Aorta (tissue), 5 donors: ENCODE measurements at regions not wholly inside any gene's neighbourhood (a gene's known extent, or its start where the extent isn't known, plus 50 kb on each side); places are given as distances from the start of the nearest gene placed in this dataset.

Experiments
- ATAC-seq: fragments of 200-7000 bp; cut with Tn5 transposase; one replicate; pipeline ENCODE4 v1.9.1; 2022; ENCODE audit warnings: moderate library complexity; ENCODE audit not compliant: low FRiP score
- DNase-seq, 2 donors: peaks; one replicate each; pipeline ENCODE4 v3.0.0-alpha.2; 2020
- H3K27ac ChIP-seq, 2 donors: one replicate each; pipeline ENCODE4 v1.5.1; 2013; ENCODE audit warnings: low read length in 2 of 2, mild to moderate bottlenecking in 2 of 2, moderate library complexity in 2 of 2, control low read depth in 1 of 2, inconsistent platforms in 1 of 2, low read depth in 1 of 2
- H3K27me3 ChIP-seq, 2 donors: one replicate each; pipeline ENCODE4 v1.6.1; 2013; ENCODE audit warnings: control low read depth in 1 of 2, low read length in 1 of 2, mild to moderate bottlenecking in 1 of 2, moderate library complexity in 1 of 2; ENCODE audit not compliant: insufficient read depth in 2 of 2, control insufficient read depth in 1 of 2
- H3K36me3 ChIP-seq, 2 donors: one replicate each; pipeline ENCODE4 v1.6.1; 2013; ENCODE audit warnings: control low read depth in 1 of 2, low read length in 1 of 2, mild to moderate bottlenecking in 1 of 2; ENCODE audit not compliant: insufficient read depth in 2 of 2, control insufficient read depth in 1 of 2
- H3K4me1 ChIP-seq, 2 donors: one replicate each; pipeline ENCODE4 v1.6.1; 2013; ENCODE audit warnings: low read length in 2 of 2, control low read depth in 1 of 2, mild to moderate bottlenecking in 1 of 2, moderate library complexity in 1 of 2; ENCODE audit not compliant: insufficient read depth in 2 of 2, control insufficient read depth in 1 of 2
- H3K4me3 ChIP-seq, 2 donors: one replicate each; pipeline ENCODE4 v1.5.1; 2013; ENCODE audit warnings: low read length in 2 of 2, control low read depth in 1 of 2, mild to moderate bottlenecking in 1 of 2
- H3K9me3 ChIP-seq: one replicate; pipeline ENCODE4 v1.6.1; 2013; ENCODE audit warnings: mild to moderate bottlenecking, low read length; ENCODE audit not compliant: control insufficient read depth
- WGBS, 2 donors: extraction: QIAGEN DNeasy Blood & Tissue Kit; methylation state at CpG; one replicate each; pipeline ENCODE4 v1.1.7; 2013; 5-methylcytosine and 5-hydroxymethylcytosine counted together
- intact Hi-C, 2 donors: fragments of 100-400 bp; cut with DNase I; formaldehyde crosslinking; loops; one replicate each; pipeline versions ENCODE4 v1.14.2 to v1.15.0; 2022
- donor health status: healthy with polysubstance abuse.
- donor health status: Bipolar disorder and iron deficiency.
- donor health status: DM: no; HTN: no; CAD: no.
- donor health status: DM: no; HTN: no; CAD: no.
- donor health status: DM: yes; HTN: yes; CAD: no.

DNA sequence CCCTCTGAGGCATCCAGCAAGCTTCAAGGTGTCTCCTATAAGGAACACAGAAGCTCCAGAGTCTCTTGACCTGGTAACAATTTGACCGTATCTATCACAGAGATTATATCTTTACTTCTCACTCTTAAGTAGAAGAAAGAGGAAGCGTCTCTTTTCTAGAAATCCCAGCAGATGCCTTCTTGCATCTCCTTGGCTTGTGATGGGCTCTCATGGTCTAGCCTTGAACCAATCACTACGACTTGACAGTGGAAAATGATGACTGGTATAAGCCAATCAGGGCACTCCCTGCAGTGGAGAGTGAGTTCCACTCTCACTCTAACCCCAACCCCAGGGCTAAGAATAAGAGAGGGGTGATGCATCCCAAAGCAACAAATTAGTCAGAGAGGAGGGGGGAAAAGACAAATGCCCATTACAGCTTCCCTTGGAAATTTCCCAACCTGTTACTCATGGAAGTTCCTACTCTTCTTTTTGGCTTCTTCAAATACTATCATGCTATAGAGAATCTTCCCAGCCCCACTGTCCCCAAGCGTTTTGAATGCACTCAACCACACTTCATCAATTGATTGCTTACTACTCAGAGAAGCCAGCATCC, 293.5 kb downstream of the MN1 start:
- Histone ChIP-seq H3K36me3 (no peaks in the 10 kb centered on the region), H3K9me3 (no peaks in the 10 kb centered on the region), H3K4me3 (no peak overlapping the region), H3K27me3 (no peaks in the 10 kb centered on the region), H3K4me1 (peaks cover 2% of the 10 kb centered on the region in 2 donors), H3K27ac (no peak overlapping the region)
- 97% methylated on average over 4 of the region's 4 CpGs for WGBS, 2 donors
- ATAC-seq (no peak), DNase-seq (no peak)
- intact Hi-C loops, result no loop called here

DNA sequence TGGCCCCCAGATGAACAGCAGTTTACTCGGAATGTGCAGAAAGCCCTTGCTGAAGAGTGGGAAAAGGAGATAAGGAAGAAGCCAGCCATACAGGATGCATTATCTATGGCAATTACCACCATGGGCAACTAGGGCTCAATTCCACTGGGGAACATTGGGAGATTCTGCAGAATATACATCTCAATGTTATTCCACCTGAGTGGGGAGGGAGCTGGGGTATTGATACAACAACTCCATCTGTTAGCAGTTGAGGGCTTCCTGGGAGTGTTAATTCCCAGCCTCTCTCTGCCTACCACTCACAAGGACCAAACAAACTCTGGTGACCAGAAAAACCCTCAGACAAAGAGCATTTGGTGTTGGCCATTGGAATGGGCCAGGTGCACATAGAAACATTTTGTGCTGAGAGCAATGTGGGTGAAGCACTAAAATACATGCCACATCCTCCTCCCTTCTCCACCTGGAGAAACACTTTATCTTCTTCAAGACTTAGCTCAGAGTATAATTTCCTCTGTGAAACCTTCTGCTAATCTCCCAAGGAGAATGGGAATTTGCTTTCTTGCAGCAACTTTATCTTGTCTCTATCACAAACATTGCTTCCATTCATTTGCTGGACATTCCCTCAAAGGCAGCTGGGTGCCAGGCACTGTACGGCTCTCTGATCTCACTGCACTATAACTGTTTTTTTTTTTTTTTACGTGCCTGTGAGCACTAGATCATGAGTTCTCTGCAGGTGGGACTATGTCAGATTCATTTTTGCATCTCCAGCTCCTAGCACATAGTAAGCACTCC, 292.2 kb downstream of the MN1 start:
- H3K36me3 ChIP-seq, result no peaks in the 10 kb centered on the region

DNA sequence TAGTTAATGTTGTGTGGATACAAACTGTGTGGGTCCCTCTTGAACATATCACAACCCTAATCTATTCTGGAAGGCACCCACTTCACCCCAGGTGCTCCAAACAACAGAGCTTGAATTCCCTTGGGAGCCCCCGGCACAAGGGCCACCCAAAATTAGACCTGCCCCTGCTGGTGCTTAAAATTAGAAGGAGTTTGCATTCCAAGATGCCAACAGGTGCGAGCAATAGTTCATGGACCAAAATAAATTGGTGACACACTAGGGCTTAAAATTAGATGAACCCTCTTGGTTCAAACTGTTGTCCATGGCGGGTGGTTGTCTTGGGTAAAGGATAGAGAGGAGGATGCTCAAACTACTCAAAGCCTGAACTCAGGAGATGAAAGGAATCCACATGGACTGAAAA, 291.5 kb downstream of the MN1 start:
- no peaks in the 10 kb centered on the region for H3K36me3 ChIP-seq
- H3K4me1 ChIP-seq, result peaks cover 2% of the 10 kb centered on the region in 2 donors
- peak overlapping the region in 1 of 2 donors; percentile 17 for H3K27ac ChIP-seq
- no peak overlapping the region for H3K4me3 ChIP-seq
- ATAC-seq (no peak), DNase-seq (no peak)
- H3K27me3 ChIP-seq, result no peaks in the 10 kb centered on the region
- intact Hi-C loops, result loop anchor here (5.0 to 10.0 kb wide), 5 partner anchors 88 to 365 kb away; no protein-coding TSS in a partner anchor
- 18 to 31% methylated on average over 3 of the region's 3 CpGs for WGBS, 2 donors
- no peaks in the 10 kb centered on the region for H3K9me3 ChIP-seq

More for the DNA sequence above, 292.2 kb downstream of the MN1 start:
- 51 to 56% methylated on average over 3 of the region's 3 CpGs for WGBS, 2 donors
- H3K27ac ChIP-seq, result no peak overlapping the region
- H3K4me3 ChIP-seq, result no peak overlapping the region
- ATAC-seq (no peak), DNase-seq (no peak)
- no peaks in the 10 kb centered on the region for H3K9me3 ChIP-seq
- intact Hi-C loops, result no loop called here
- peaks cover 2% of the 10 kb centered on the region in 2 donors for H3K4me1 ChIP-seq
- H3K27me3 ChIP-seq, result no peaks in the 10 kb centered on the region

DNA sequence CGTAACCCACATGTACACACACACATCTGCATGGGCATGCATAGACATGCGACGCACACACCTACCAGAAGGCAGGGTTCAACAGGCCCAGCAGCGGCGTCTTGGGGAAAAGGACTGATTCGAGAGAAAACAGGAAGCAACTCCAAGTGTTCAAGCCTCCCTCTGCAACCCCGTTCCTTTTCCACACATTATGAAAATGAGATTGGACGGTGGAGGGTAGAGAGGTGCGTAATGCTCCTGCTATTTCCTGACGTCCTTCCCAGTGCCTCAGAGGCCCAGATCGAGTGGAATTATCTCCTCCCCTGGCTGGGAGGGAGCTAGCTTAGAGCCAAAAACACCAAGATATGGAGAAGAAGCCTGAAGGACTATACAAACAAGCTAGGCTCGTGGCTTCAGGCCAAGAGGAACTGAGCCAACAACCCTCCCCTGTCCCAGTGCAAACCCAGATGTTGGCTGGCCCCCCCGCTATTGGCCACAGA, 289.2 kb downstream of the MN1 start:
- Histone ChIP-seq H3K9me3 (no peaks in the 10 kb centered on the region), H3K27ac (peak overlapping the region in 1 of 2 donors; percentile 78), H3K36me3 (no peaks in the 10 kb centered on the region), H3K4me3 (no peak overlapping the region), H3K4me1 (peaks cover 2% of the 10 kb centered on the region in 2 donors), H3K27me3 (no peaks in the 10 kb centered on the region)
- intact Hi-C loops, result loop anchor here (5.0 to 10.0 kb wide), 5 partner anchors 90 to 362 kb away; no protein-coding TSS in a partner anchor
- DNase-seq (peak; percentile 92 to 94), ATAC-seq (peak; percentile 85)
- WGBS, 2 donors, result 2 to 5% methylated on average over 13 of the region's 13 CpGs

DNA sequence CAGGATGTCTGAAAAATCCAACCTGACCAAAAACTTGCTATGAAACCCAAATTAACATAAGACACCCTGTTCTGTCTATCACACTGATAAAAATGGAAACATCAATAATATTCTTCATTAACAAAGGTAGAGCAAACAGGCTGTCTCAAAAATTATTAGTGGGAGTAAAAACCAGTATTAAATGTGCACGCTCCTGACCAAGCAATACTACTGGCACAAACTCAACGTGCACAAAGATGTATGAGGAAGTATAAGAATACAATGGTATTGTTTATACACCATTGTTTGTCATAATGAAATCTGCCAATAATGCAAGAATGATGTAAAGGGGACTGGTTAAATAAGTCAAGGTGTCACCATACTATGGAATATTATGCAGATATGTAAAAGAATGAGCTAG, 288.5 kb downstream of the MN1 start:
- no peaks in the 10 kb centered on the region for H3K27me3 ChIP-seq
- H3K4me1 ChIP-seq, result peaks cover 2% of the 10 kb centered on the region in 2 donors
- 11 to 20% methylated on average over 2 of the region's 2 CpGs for WGBS, 2 donors
- H3K36me3 ChIP-seq, result no peaks in the 10 kb centered on the region
- no peak for ATAC-seq
- intact Hi-C loops, result loop anchor here (5.0 to 10.0 kb wide), 5 partner anchors 91 to 362 kb away; no protein-coding TSS in a partner anchor
- H3K27ac ChIP-seq, result no peak overlapping the region
- DNase-seq, result no peak
- H3K9me3 ChIP-seq, result no peaks in the 10 kb centered on the region
- H3K4me3 ChIP-seq, result no peak overlapping the region

DNA sequence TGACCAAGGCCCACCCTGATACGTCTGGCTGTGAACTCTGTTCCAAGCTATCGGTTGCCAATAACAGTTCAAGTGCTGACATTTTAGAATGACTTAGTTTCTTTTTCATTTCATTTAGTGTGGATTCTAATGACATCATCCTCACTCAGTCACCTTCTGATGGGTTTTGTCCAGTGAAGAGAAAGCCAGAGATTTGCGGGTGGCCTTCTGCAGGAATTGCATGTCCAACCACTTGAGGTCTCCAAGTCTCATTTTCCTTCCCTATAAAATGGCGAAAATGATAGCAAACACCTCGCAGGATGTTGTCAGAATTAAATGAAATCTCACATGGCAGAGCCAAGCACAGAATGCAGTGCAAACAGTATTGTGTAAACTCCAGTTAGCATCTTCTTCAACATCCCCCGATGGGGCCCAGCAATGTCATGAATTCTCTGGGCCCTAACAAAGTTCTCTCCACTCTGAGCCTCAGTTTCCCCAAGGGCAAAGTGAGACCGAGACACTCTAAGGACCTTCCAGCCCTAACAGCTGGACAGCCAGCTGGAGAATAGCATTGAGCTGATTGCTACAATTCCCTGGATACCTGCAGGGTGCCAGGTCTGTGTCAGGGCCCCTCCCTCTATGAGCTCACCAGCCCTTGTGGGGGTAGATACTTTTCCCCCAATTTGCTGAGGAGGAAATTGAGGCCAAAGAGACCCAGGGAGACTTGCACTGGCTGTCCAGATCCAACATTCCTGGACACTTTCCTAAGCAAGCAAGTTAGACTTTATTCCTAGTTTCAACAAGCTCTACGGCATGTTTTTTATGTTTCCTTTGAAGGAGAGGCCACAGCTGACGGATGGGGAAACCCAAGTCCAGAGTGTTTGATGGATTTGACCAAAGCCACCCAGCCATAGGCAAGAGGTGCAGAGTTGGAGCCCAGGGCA, 286.7 kb downstream of the MN1 start:
- H3K4me1 ChIP-seq, result peaks cover 2% of the 10 kb centered on the region in 2 donors
- intact Hi-C loops, result loop anchor here (5.0 to 10.0 kb wide), 5 partner anchors 90 to 360 kb away; no protein-coding TSS in a partner anchor
- H3K27me3 ChIP-seq, result no peaks in the 10 kb centered on the region

DNA sequence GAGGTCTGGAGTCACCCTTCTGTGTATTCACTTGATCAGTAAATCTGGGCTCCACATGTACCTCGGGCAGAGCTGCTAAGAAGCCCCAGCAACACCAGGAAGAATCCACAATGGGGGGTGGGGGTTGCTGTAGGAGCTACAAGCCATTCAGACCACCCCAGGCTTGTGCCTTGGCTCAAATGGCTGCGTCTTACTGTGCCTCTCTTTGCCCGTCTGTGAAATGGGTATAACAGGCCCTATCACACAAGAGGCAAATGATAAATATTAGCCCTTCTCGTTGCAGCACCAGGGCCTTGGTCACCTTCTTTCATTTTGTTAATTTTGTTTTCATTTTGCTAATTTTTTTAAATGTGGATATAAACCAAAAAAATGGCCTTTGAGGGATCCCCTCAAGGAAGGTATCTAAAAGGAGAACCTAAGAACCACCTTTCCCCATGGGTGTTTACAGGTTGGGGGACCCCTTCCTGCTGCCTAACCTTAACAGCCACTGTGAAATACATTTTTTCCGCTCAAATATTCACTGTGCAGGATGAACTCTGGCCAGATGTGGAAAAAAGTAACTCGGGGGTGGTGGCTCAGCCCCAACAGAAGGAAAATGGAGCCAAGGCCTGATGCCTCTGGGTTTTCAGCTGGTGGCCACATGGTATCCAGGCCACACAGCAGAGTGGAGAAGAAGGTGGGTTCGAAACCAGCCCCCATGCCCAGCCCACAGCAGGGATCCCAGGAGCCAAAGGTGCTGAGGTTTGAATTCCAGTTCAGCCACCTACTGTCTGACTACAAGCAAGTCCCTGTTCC, 284.0 kb downstream of the MN1 start:
- no peak for ATAC-seq
- intact Hi-C loops, result loop anchor here (10.0 kb wide), 3 partner anchors 87 to 357 kb away; no protein-coding TSS in a partner anchor
- WGBS, 2 donors, result 85% methylated on average over 7 of the region's 7 CpGs

More for the DNA sequence above, 286.7 kb downstream of the MN1 start:
- H3K4me3 ChIP-seq, result no peak overlapping the region
- 19 to 31% methylated on average over 9 of the region's 9 CpGs for WGBS, 2 donors
- H3K36me3 ChIP-seq, result no peaks in the 10 kb centered on the region
- peak; percentile 77 for ATAC-seq
- no peaks in the 10 kb centered on the region for H3K9me3 ChIP-seq
- peak overlapping the region in 1 of 2 donors; percentile 59 for H3K27ac ChIP-seq
- DNase-seq, result peak in 1 of 2 donors; percentile 62

More for the DNA sequence above, 284.0 kb downstream of the MN1 start:
- Histone ChIP-seq H3K36me3 (no peaks in the 10 kb centered on the region), H3K4me1 (peaks cover 0 to under 1% of the 10 kb centered on the region in 2 donors), H3K27ac (no peak overlapping the region), H3K27me3 (no peaks in the 10 kb centered on the region), H3K4me3 (no peak overlapping the region), H3K9me3 (no peaks in the 10 kb centered on the region)
- DNase-seq, result no peak
